ENCODE measurements at regions not wholly inside any gene's neighbourhood (a gene's known extent, or its start where the extent isn't known, plus 50 kb on each side); places are given as distances from the start of the nearest gene placed in this dataset.

DNA sequence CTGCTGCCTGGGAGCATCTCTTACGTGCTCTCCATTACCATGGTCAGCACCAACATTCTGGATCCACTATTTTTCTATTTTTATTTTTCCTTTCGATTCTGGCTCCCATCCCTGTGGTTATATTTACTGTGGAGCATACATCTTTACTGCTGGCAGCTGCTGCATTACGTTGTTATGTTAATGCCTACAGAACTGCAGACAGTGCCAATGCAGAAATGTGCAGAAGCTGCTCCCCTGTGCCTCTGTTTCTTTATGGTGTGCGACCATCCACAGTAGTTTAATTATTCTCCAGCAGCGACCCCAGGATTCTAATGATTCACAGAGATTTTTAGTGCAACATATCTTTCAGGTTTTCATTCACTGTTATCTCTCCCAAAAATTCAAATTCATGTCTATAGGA is 911.7 kb upstream of the SLITRK6 start:
- DNase-seq (ENCODE audit: low read depth, low spot score) (no peak), ATAC-seq (no peak)
- intact Hi-C loops (cut with micrococcal nuclease; ENCODE audit: unreplicated experiment) (no loop called here), in situ Hi-C loops (cut with HindIII; ENCODE audit: low pct_unique_long_range_greater_than_20kb, low sequenced_read_pairs) (no loop called here)
- H3K4me1 ChIP-seq (ENCODE audit: control insufficient read depth, insufficient read depth, low read length): no peaks in the 10 kb centered on the region; the same call in 1 of the 2 replicates
- no peak overlapping the region for H3K27ac ChIP-seq (ENCODE audit: low read length)
- peak overlapping the region in 1 of 2 experiments; percentile 11; a peak in 1 of 4 replicates for H3K4me3 ChIP-seq (ENCODE audit: low read depth in 2 of 2, low read length in 2 of 2)
- POLR2A ChIA-PET: no interaction called here
- CTCF ChIA-PET: no interaction called here
- BruUV-seq (replicated peaks): no TSS peak
- H3K36me3 ChIP-seq (ENCODE audit: control insufficient read depth, insufficient read depth, low read length): no peaks in the 10 kb centered on the region
- no peaks in the 10 kb centered on the region for H3K9me3 ChIP-seq (ENCODE audit: control insufficient read depth, insufficient read depth, low read depth, low read length)
- no peaks in the 10 kb centered on the region for H3K27me3 ChIP-seq (ENCODE audit: control insufficient read depth, insufficient read depth, low read length)
- no peak for TF ChIP-seq POLR2AphosphoS5 (IDR thresholded peaks at IDR 0.05; ENCODE audit: low read depth, low read length)
- TF ChIP-seq, protein P1, sequence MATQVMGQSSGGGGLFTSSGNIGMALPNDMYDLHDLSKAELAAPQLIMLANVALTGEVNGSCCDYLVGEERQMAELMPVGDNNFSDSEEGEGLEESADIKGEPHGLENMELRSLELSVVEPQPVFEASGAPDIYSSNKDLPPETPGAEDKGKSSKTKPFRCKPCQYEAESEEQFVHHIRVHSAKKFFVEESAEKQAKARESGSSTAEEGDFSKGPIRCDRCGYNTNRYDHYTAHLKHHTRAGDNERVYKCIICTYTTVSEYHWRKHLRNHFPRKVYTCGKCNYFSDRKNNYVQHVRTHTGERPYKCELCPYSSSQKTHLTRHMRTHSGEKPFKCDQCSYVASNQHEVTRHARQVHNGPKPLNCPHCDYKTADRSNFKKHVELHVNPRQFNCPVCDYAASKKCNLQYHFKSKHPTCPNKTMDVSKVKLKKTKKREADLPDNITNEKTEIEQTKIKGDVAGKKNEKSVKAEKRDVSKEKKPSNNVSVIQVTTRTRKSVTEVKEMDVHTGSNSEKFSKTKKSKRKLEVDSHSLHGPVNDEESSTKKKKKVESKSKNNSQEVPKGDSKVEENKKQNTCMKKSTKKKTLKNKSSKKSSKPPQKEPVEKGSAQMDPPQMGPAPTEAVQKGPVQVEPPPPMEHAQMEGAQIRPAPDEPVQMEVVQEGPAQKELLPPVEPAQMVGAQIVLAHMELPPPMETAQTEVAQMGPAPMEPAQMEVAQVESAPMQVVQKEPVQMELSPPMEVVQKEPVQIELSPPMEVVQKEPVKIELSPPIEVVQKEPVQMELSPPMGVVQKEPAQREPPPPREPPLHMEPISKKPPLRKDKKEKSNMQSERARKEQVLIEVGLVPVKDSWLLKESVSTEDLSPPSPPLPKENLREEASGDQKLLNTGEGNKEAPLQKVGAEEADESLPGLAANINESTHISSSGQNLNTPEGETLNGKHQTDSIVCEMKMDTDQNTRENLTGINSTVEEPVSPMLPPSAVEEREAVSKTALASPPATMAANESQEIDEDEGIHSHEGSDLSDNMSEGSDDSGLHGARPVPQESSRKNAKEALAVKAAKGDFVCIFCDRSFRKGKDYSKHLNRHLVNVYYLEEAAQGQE (IDR thresholded peaks at IDR 0.05; ENCODE audit: insufficient read depth in 1 of 2, low read depth in 2 of 2, low read length in 1 of 2): peak in 1 of 2 experiments; percentile 41; a peak in 1 of 4 replicates

DNA sequence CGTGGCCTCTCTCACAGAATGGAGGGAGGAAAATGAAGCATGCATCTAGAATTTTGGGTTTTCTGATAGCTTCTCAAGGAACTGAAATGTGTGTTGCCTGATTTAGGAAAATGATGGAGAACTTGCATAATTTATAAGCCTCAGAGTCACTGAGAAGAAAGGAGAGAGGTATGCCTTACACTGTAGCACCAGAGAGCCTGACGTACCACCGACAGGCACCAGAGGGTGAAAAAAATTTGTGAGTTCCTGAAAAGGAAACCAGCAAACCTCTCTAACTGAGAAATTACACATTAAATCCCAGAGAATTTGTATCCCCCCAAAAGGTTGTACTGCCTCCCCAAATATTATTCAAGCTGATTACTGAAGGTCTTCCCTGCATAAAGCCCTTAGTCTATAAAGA is 915.3 kb upstream of the SLITRK6 start:
- Histone ChIP-seq H3K27ac (ENCODE audit: low read length) (no peak overlapping the region), H3K36me3 (ENCODE audit: control insufficient read depth, insufficient read depth, low read length) (no peaks in the 10 kb centered on the region), H3K4me1 (ENCODE audit: control insufficient read depth, insufficient read depth, low read length) (no peaks in the 10 kb centered on the region; the same call in 1 of the 2 replicates), H3K27me3 (ENCODE audit: control insufficient read depth, insufficient read depth, low read length) (no peaks in the 10 kb centered on the region), H3K4me3 (ENCODE audit: low read depth in 2 of 2, low read length in 2 of 2) (no peak overlapping the region), H3K9me3 (ENCODE audit: control insufficient read depth, insufficient read depth, low read depth, low read length) (no peaks in the 10 kb centered on the region)
- in situ Hi-C loops (cut with HindIII; ENCODE audit: low pct_unique_long_range_greater_than_20kb, low sequenced_read_pairs) (no loop called here), intact Hi-C loops (cut with micrococcal nuclease; ENCODE audit: unreplicated experiment) (no loop called here)
- CTCF ChIA-PET: no interaction called here
- BruUV-seq (replicated peaks): no TSS peak
- ATAC-seq: no peak
- no peak for DNase-seq (ENCODE audit: low read depth, low spot score)
- POLR2A ChIA-PET: no interaction called here
- TF ChIP-seq, protein P2, sequence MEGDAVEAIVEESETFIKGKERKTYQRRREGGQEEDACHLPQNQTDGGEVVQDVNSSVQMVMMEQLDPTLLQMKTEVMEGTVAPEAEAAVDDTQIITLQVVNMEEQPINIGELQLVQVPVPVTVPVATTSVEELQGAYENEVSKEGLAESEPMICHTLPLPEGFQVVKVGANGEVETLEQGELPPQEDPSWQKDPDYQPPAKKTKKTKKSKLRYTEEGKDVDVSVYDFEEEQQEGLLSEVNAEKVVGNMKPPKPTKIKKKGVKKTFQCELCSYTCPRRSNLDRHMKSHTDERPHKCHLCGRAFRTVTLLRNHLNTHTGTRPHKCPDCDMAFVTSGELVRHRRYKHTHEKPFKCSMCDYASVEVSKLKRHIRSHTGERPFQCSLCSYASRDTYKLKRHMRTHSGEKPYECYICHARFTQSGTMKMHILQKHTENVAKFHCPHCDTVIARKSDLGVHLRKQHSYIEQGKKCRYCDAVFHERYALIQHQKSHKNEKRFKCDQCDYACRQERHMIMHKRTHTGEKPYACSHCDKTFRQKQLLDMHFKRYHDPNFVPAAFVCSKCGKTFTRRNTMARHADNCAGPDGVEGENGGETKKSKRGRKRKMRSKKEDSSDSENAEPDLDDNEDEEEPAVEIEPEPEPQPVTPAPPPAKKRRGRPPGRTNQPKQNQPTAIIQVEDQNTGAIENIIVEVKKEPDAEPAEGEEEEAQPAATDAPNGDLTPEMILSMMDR (IDR thresholded peaks at IDR 0.05): no peak
- TF ChIP-seq POLR2AphosphoS5 (IDR thresholded peaks at IDR 0.05; ENCODE audit: low read depth, low read length) (no peak), TCF7L2 (IDR thresholded peaks at IDR 0.05; ENCODE audit: low read depth, low read length) (no peak), SIN3A (IDR thresholded peaks at IDR 0.05; ENCODE audit: borderline replicate concordance, insufficient read depth, low read depth, low read length) (no peak)
- TF ChIP-seq, protein P1 (IDR thresholded peaks at IDR 0.05; ENCODE audit: insufficient read depth in 1 of 2, low read depth in 2 of 2, low read length in 1 of 2): no peak
